ENCODE measurements at regions not wholly inside any gene's neighbourhood (a gene's known extent, or its start where the extent isn't known, plus 50 kb on each side); places are given as distances from the start of the nearest gene placed in this dataset.

DNA sequence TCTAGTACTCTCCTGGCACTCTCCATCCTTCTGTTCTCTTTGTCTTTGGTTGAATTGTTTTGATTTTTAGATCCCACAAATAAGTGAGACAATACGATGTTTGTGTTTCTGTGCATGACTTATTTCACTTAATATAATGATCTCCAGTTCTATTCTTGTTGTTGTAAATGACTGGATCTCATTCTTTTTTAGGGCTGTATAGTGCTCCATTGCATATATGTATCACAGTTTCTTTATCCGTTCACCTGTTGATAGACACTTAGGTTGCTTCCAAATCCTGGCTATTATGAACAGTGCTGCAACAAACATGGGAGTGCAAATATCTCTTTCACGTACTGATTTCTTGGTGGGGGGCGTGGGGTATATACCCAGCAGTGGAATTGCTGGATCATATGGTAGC is 245.0 kb downstream of the ADCYAP1 start:
- no peak for TF ChIP-seq CTCF (IDR thresholded peaks at IDR 0.05)
- no peak for TF ChIP-seq ZNF263 (CRISPR knock-in tag; IDR thresholded peaks at IDR 0.05; ENCODE audit: low read depth)
- TF ChIP-seq MXD4 (CRISPR knock-in tag; IDR thresholded peaks at IDR 0.05; ENCODE audit: borderline replicate concordance), result no peak
- no peak for TF ChIP-seq NR2C2 (CRISPR knock-in tag; IDR thresholded peaks at IDR 0.05)
- TF ChIP-seq ETV6 (CRISPR knock-in tag; IDR thresholded peaks at IDR 0.05), result no peak

All from WTC11 (cell line).